Activated T-cell treated with anti-CD3 and anti-CD28 coated beads, Interleukin-2, amount 50 U/mL, for 72 hours (primary cell): ENCODE measurements at regions not wholly inside any gene's neighbourhood (a gene's known extent, or its start where the extent isn't known, plus 50 kb on each side); places are given as distances from the start of the nearest gene placed in this dataset.
"Not testable (repeated sequence)": the region's sequence is repeated elsewhere in the genome, so short reads cannot be mapped to it uniquely, and the experiment has no call there.

Source experiments
- ATAC-seq, 2 donors: fragments of 150-1000 bp; cut with Tn5 transposase; replicated peaks in 1 of 2; 2 replicates each; pipeline ENCODE4 v1.10.0; 2021; ENCODE audit warnings: moderate library complexity in 2 of 2, mild to moderate bottlenecking in 1 of 2
- DNase-seq, 2 donors: peaks; one replicate each; pipeline ENCODE4 v3.0.0; 2021 to 2022; ENCODE audit warnings: mixed read lengths in 1 of 2
- H3K27ac Mint-ChIP-seq: one replicate; pipeline ENCODE4 v1.8.0; 2022; ENCODE audit warnings: mild to moderate bottlenecking, moderate library complexity, mixed read lengths
- H3K27me3 Mint-ChIP-seq: one replicate; pipeline ENCODE4 v1.8.0; 2022; ENCODE audit warnings: low read depth, mixed read lengths
- H3K36me3 Mint-ChIP-seq, 2 donors: one replicate each; pipeline ENCODE4 v1.8.0; 2022; ENCODE audit warnings: mixed read lengths in 2 of 2, mild to moderate bottlenecking in 1 of 2; ENCODE audit not compliant: insufficient read depth in 2 of 2
- H3K4me1 Mint-ChIP-seq: one replicate; pipeline ENCODE4 v1.8.0; 2022; ENCODE audit warnings: low read depth, mixed read lengths
- H3K4me3 Mint-ChIP-seq, 2 donors: one replicate each; pipeline ENCODE4 v1.8.0; 2022; ENCODE audit warnings: mild to moderate bottlenecking in 2 of 2, mixed read lengths in 2 of 2, moderate library complexity in 2 of 2
- H3K9me3 Mint-ChIP-seq, 2 donors: one replicate each; pipeline ENCODE4 v1.8.0; 2022; ENCODE audit warnings: mixed read lengths in 2 of 2

DNA sequence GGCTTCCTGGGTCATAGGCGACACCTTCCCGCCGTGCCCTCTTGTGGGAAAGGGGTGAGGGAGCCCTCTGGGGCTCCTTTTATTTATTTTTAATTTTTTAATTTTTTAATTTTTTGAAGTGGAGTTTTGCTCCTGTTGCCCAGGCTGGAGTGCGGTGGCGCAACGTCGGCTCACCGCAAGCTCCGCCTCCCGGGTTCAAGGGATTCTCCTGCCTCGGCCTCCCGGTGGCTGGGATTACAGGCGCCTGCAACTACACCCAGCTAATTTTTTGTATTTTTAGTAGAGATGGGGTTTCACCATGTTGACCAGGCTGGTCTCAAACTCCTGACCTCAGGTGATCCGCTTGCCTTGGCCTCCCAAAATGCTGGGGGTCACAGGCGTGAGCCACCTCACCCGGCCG lies 49.9 kb upstream of the ELFN1 start:
- H3K4me1 Mint-ChIP-seq, H3K9me3 Mint-ChIP-seq, ATAC-seq, DNase-seq, H3K27ac Mint-ChIP-seq, H3K27me3 Mint-ChIP-seq, H3K4me3 Mint-ChIP-seq, H3K36me3 Mint-ChIP-seq: not testable (repeated sequence)

DNA sequence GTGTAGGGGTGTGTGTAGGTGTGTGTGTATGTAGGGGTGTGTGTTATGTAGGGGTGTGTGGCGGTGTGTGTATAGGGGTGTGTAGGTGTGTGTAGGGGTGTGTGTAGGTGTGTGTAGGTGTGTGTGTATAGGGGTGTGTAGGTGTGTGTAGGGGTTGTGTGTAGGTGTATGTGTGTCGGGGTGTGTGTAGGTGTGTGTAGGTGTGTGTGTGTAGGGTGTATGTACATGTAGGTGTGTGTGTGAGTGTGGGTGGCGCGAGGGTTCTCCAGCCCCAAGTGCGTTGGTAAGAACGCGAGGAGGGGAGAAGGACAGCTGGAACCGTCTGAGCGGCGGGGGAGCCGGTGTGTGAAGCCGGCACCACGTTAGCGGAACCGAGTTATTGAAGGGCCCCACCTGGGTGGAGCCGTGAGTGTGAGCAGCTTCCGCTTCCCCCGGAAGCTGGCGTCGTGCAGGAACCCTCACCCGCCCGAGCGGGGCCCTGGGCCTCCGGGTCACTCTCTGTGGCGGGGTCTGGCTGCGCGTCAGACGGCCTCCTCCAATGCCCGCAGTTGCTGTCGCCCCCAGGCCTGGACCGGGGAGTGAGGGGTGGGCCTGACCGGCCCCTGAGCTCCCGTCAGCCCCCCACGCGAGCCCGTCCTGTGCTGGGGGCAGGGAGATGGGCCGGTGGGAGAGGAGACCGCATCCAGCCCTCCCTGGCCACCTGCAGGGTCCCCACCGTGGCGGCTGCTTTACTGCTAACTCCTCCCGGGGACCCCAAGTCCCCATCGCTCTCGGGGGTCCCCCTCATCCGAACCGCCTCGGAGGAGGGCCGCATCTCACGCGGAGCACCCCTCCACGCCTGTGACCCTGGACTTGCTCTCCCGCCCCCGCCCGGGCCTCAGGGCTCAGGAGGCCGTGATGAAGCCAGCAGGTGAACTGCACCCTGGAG lies 49.6 kb upstream of the PSMG3 start:
- H3K27ac Mint-ChIP-seq = no peak overlapping the region
- DNase-seq (peak; percentile 3 to 8), ATAC-seq (peak in 1 of 2 donors; percentile 54)
- no peaks in the 10 kb centered on the region for H3K4me1 Mint-ChIP-seq
- H3K4me3 Mint-ChIP-seq = no peak overlapping the region
- H3K27me3 Mint-ChIP-seq = no peaks in the 10 kb centered on the region
- H3K9me3 Mint-ChIP-seq = peaks cover 4 to 7% of the 10 kb centered on the region in 2 donors
- H3K36me3 Mint-ChIP-seq = no peaks in the 10 kb centered on the region
